CD14-positive monocyte (primary cell): ENCODE measurements at regions not wholly inside any gene's neighbourhood (a gene's known extent, or its start where the extent isn't known, plus 50 kb on each side); places are given as distances from the start of the nearest gene placed in this dataset.

ENCODE experiments used
- DNase-seq, 3 donors: peaks; one replicate each; pipeline ENCODE4 v3.0.0-alpha.2; 2011 to 2022
- H2AFZ ChIP-seq: 2 replicates; pipeline ENCODE4 v1.6.0; 2012; ENCODE audit warnings: mild to moderate bottlenecking, low read depth, low read length, inconsistent platforms; ENCODE audit not compliant: insufficient read depth, poor library complexity, severe bottlenecking
- H3K27ac ChIP-seq, 2 donors: 1 replicate in 1 of 2; 2 replicates in 1 of 2; pipeline ENCODE4 v1.5.1; 2012 to 2013; ENCODE audit warnings: low read length in 2 of 2, control low read depth in 1 of 2, inconsistent platforms in 1 of 2, low read depth in 1 of 2, mild to moderate bottlenecking in 1 of 2
- H3K27me3 ChIP-seq, 2 donors: one replicate each; pipeline versions ENCODE4 v1.6.0 to v1.6.1; 2011 to 2013; ENCODE audit warnings: low read length in 2 of 2; ENCODE audit not compliant: control insufficient read depth in 2 of 2, insufficient read depth in 2 of 2
- H3K36me3 ChIP-seq, 2 donors: replicated peaks in 1 of 2; 1 replicate in 1 of 2; 2 replicates in 1 of 2; pipeline versions ENCODE4 v1.5.1 to v1.6.1; 2012 to 2013; ENCODE audit warnings: low read length in 2 of 2, control low read depth in 1 of 2, inconsistent platforms in 1 of 2, mild to moderate bottlenecking in 1 of 2; ENCODE audit not compliant: insufficient read depth in 2 of 2, control insufficient read depth in 1 of 2
- H3K4me1 ChIP-seq, 2 donors: 1 replicate in 1 of 2; 2 replicates in 1 of 2; pipeline versions ENCODE4 v1.5.1 to v1.6.1; 2012 to 2013; ENCODE audit warnings: low read length in 2 of 2, control low read depth in 1 of 2, inconsistent platforms in 1 of 2, mild to moderate bottlenecking in 1 of 2, moderate library complexity in 1 of 2; ENCODE audit not compliant: insufficient read depth in 2 of 2, control insufficient read depth in 1 of 2
- H3K4me2 ChIP-seq: replicated peaks from 2 replicates; pipeline ENCODE3; 2012; ENCODE audit warnings: low read length, moderate library complexity, mild to moderate bottlenecking; ENCODE audit not compliant: poor library complexity, severe bottlenecking; ENCODE audit errors: extremely low read depth
- H3K4me3 ChIP-seq, 3 experiments: fragments of 200-600 bp in 1 of 3; sonication (generic) in 1 of 3; replicated peaks in 1 of 3; 1 replicate in 2 of 3; 2 replicates in 1 of 3; pipeline ENCODE4 v1.5.1; 2011 to 2013; ENCODE audit warnings: low read length in 3 of 3, mild to moderate bottlenecking in 3 of 3, control low read depth in 2 of 3, low read depth in 2 of 3, inconsistent platforms in 1 of 3, moderate library complexity in 1 of 3
- H3K79me2 ChIP-seq: 2 replicates; pipeline ENCODE4 v1.6.0; 2012; ENCODE audit warnings: mild to moderate bottlenecking, control low read depth, inconsistent platforms, low read length, moderate library complexity; ENCODE audit not compliant: insufficient read depth
- H3K9ac ChIP-seq: 2 replicates; pipeline ENCODE4 v1.6.0; 2017; ENCODE audit warnings: low read length, mild to moderate bottlenecking; ENCODE audit not compliant: insufficient read depth, poor library complexity, severe bottlenecking
- H3K9me3 ChIP-seq, 2 donors: replicated peaks in 1 of 2; 1 replicate in 1 of 2; 2 replicates in 1 of 2; pipeline versions ENCODE4 v1.5.1 to v1.6.1; 2012 to 2013; ENCODE audit warnings: low read length in 2 of 2, control low read depth in 1 of 2; ENCODE audit not compliant: control insufficient read depth in 1 of 2, insufficient read depth in 1 of 2
- H4K20me1 ChIP-seq: 2 replicates; pipeline ENCODE4 v1.6.0; 2012; ENCODE audit warnings: mild to moderate bottlenecking, low read length, control low read depth, moderate library complexity; ENCODE audit not compliant: insufficient read depth
- H3K27ac Mint-ChIP-seq, 7 donors: one replicate each; pipeline ENCODE4 v1.8.0; 2020; ENCODE audit warnings: mild to moderate bottlenecking in 7 of 7, mixed read lengths in 7 of 7, moderate library complexity in 6 of 7, inconsistent platforms in 2 of 7
- H3K27me3 Mint-ChIP-seq, 3 donors: one replicate each; pipeline ENCODE4 v1.8.0; 2021 to 2022; ENCODE audit warnings: low read depth in 3 of 3, mild to moderate bottlenecking in 3 of 3, mixed read lengths in 3 of 3, moderate library complexity in 3 of 3, inconsistent platforms in 1 of 3
- H3K36me3 Mint-ChIP-seq, 2 donors: one replicate each; pipeline ENCODE4 v1.8.0; 2020; ENCODE audit warnings: mixed read lengths in 2 of 2, inconsistent platforms in 1 of 2, mild to moderate bottlenecking in 1 of 2
- H3K4me1 Mint-ChIP-seq: one replicate; pipeline ENCODE4 v1.8.0; 2020; ENCODE audit warnings: mild to moderate bottlenecking, mixed read lengths
- H3K4me3 Mint-ChIP-seq, 2 donors: one replicate each; pipeline ENCODE4 v1.8.0; 2020; ENCODE audit warnings: mild to moderate bottlenecking in 2 of 2, mixed read lengths in 2 of 2, moderate library complexity in 1 of 2
- H3K9me3 Mint-ChIP-seq, 7 donors: one replicate each; pipeline ENCODE4 v1.8.0; 2020 to 2022; ENCODE audit warnings: mixed read lengths in 7 of 7, mild to moderate bottlenecking in 6 of 7, moderate library complexity in 6 of 7, inconsistent platforms in 2 of 7
- CTCF ChIP-seq: fragments of 200-600 bp; IDR thresholded peaks from one replicate; pipeline ENCODE4 v1.8.0; 2022; ENCODE audit warnings: antibody characterized with exemption, mild to moderate bottlenecking
- WGBS: methylation state at CpG from one replicate; pipeline ENCODE4 v1.1.5; 2013; ENCODE audit warnings: missing lambda C conversion rate; ENCODE audit not compliant: insufficient coverage; 5-methylcytosine and 5-hydroxymethylcytosine counted together
- intact Hi-C, 2 donors: fragments of 100-400 bp; cut with micrococcal nuclease; formaldehyde crosslinking; loops; one replicate each; pipeline versions ENCODE4 v1.15.0 to v1.15.1; 2023

GRCh38 chr9:24620741-24621140 lies 75.0 kb upstream of the IZUMO3 start:
- no peak for DNase-seq
- Histone ChIP-seq H3K79me2 (no peaks in the 10 kb centered on the region), H2AFZ (no peak overlapping the region), H3K9me3 (peaks cover 5 to 7% of the 10 kb centered on the region in 2 donors), H3K9ac (no peak overlapping the region), H3K36me3 (no peaks in the 10 kb centered on the region), H3K4me1 (no peaks in the 10 kb centered on the region), H3K27ac (no peak overlapping the region), H3K4me3 (no peak overlapping the region), H3K4me2 (no peak overlapping the region), H4K20me1 (no peaks in the 10 kb centered on the region), H3K27me3 (no peaks in the 10 kb centered on the region)
- no peak for TF ChIP-seq CTCF
- no peaks in the 10 kb centered on the region for H3K36me3 Mint-ChIP-seq
- H3K4me3 Mint-ChIP-seq: no peak overlapping the region
- peaks cover 0 to 6% (median 2%) of the 10 kb centered on the region in 7 donors for H3K9me3 Mint-ChIP-seq
- no peaks in the 10 kb centered on the region for H3K4me1 Mint-ChIP-seq
- no peak overlapping the region for H3K27ac Mint-ChIP-seq
- intact Hi-C loops: no loop called here
- no peaks in the 10 kb centered on the region for H3K27me3 Mint-ChIP-seq

- intact Hi-C loops: no loop called here
- Histone ChIP-seq H4K20me1 (no peaks in the 10 kb centered on the region), H3K4me2 (no peak overlapping the region), H3K4me3 (no peak overlapping the region), H3K4me1 (no peaks in the 10 kb centered on the region), H3K9ac (no peak overlapping the region), H3K9me3 (peaks cover 5 to 7% of the 10 kb centered on the region in 2 donors), H3K36me3 (no peaks in the 10 kb centered on the region), H3K27me3 (no peaks in the 10 kb centered on the region), H2AFZ (no peak overlapping the region), H3K79me2 (no peaks in the 10 kb centered on the region), H3K27ac (no peak overlapping the region)
- no peak overlapping the region for H3K27ac Mint-ChIP-seq
- WGBS: 100% methylated on average over 1 of the region's 1 CpG
- H3K4me1 Mint-ChIP-seq: no peaks in the 10 kb centered on the region
- peaks cover 0 to 3% (median 0%) of the 10 kb centered on the region in 7 donors for H3K9me3 Mint-ChIP-seq
- no peak for DNase-seq
- H3K4me3 Mint-ChIP-seq: no peak overlapping the region
- no peaks in the 10 kb centered on the region for H3K36me3 Mint-ChIP-seq
- H3K27me3 Mint-ChIP-seq: no peaks in the 10 kb centered on the region
- no peak for TF ChIP-seq CTCF
Measured at GRCh38 chr9:24616863-24617262, 71.2 kb upstream of the IZUMO3 start.
